Suprapubic skin (tissue), 4 donors: ENCODE measurements at regions not wholly inside any gene's neighbourhood (a gene's known extent, or its start where the extent isn't known, plus 50 kb on each side); places are given as distances from the start of the nearest gene placed in this dataset.

ENCODE experiments used
- CTCF ChIP-seq, 2 donors: fragments of 200-600 bp in 1 of 2; fragments of 450-650 bp in 1 of 2; sonication (generic) in 1 of 2; IDR thresholded peaks; one replicate each; pipeline ENCODE4 v1.5.1; 2016 to 2019; ENCODE audit warnings: antibody characterized with exemption in 2 of 2, mild to moderate bottlenecking in 1 of 2, moderate library complexity in 1 of 2
- EP300 ChIP-seq: sonication (generic); formaldehyde crosslinking; IDR thresholded peaks from one replicate; pipeline ENCODE4 v1.6.1; 2017; ENCODE audit warnings: antibody characterized with exemption
- POLR2AphosphoS5 ChIP-seq, 3 donors: sonication (generic); formaldehyde crosslinking; IDR thresholded peaks; one replicate each; pipeline ENCODE4 v1.6.1; 2017; ENCODE audit warnings: antibody characterized with exemption in 3 of 3

- TF ChIP-seq POLR2AphosphoS5 (IDR thresholded peaks at IDR 0.05) (no peak), CTCF (IDR thresholded peaks at IDR 0.05) (no peak), EP300 (no peak)
Observed at GRCh38 chr1:81496349-81496748, 304.4 kb upstream of the ADGRL2 start.
